Panc1 (cell line): ENCODE measurements at regions not wholly inside any gene's neighbourhood (a gene's known extent, or its start where the extent isn't known, plus 50 kb on each side); places are given as distances from the start of the nearest gene placed in this dataset.

Experiments used
- POLR2AphosphoS5 ChIP-seq: IDR thresholded peaks from 2 replicates; pipeline ENCODE4 v1.6.1; 2012; ENCODE audit warnings: mild to moderate bottlenecking, low read depth, low read length, moderate library complexity
- TCF7L2 ChIP-seq: IDR thresholded peaks from 2 replicates; pipeline ENCODE4 v1.6.1; 2011; ENCODE audit warnings: mild to moderate bottlenecking, low read depth, low read length, inconsistent platforms
- TF ChIP-seq, protein P1 (sequence below): fragments of 450-650 bp; IDR thresholded peaks from 2 replicates; pipeline ENCODE4 v1.5.1; 2017; ENCODE audit warnings: mild to moderate bottlenecking
- TF ChIP-seq, protein P2 (sequence below), 2 experiments: IDR thresholded peaks; 2 replicates each; pipeline ENCODE4 v1.6.1; 2011 to 2012; ENCODE audit warnings: low read depth in 2 of 2, control low read depth in 1 of 2, low read length in 1 of 2, mild to moderate bottlenecking in 1 of 2, moderate library complexity in 1 of 2; ENCODE audit not compliant: insufficient read depth in 1 of 2

DNA sequence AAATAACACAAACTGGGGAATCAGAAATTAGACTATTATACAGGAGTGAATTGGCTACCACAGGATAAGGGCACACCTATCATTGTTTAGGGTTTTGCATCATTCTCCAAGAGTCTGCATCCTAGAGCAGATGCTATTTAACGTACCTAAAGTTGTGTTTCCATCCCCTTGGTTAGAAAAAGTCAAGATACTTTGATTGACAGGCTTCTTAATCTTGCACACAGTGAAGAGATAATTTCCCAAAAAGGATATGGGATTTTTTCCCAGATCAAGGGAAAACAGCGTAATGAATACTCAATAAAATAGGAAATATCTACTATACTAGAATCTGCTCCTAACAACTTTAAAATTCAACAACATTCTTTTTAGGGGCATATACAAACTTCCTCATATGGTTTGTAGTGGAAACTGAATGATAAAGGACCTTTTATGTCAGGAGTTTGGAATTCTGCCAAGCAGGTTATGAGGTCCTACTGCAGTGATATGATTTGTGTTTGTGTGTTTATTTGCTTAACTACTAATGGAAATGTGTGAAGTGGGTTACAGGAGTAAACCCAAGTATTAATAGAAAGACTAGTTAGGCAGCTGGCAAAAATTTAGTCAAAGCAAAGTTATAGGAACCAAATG, 124.1 kb upstream of the MME start:
- TF ChIP-seq, protein P1, sequence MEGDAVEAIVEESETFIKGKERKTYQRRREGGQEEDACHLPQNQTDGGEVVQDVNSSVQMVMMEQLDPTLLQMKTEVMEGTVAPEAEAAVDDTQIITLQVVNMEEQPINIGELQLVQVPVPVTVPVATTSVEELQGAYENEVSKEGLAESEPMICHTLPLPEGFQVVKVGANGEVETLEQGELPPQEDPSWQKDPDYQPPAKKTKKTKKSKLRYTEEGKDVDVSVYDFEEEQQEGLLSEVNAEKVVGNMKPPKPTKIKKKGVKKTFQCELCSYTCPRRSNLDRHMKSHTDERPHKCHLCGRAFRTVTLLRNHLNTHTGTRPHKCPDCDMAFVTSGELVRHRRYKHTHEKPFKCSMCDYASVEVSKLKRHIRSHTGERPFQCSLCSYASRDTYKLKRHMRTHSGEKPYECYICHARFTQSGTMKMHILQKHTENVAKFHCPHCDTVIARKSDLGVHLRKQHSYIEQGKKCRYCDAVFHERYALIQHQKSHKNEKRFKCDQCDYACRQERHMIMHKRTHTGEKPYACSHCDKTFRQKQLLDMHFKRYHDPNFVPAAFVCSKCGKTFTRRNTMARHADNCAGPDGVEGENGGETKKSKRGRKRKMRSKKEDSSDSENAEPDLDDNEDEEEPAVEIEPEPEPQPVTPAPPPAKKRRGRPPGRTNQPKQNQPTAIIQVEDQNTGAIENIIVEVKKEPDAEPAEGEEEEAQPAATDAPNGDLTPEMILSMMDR = no peak
- no peak for TF ChIP-seq TCF7L2
- TF ChIP-seq, protein P2, sequence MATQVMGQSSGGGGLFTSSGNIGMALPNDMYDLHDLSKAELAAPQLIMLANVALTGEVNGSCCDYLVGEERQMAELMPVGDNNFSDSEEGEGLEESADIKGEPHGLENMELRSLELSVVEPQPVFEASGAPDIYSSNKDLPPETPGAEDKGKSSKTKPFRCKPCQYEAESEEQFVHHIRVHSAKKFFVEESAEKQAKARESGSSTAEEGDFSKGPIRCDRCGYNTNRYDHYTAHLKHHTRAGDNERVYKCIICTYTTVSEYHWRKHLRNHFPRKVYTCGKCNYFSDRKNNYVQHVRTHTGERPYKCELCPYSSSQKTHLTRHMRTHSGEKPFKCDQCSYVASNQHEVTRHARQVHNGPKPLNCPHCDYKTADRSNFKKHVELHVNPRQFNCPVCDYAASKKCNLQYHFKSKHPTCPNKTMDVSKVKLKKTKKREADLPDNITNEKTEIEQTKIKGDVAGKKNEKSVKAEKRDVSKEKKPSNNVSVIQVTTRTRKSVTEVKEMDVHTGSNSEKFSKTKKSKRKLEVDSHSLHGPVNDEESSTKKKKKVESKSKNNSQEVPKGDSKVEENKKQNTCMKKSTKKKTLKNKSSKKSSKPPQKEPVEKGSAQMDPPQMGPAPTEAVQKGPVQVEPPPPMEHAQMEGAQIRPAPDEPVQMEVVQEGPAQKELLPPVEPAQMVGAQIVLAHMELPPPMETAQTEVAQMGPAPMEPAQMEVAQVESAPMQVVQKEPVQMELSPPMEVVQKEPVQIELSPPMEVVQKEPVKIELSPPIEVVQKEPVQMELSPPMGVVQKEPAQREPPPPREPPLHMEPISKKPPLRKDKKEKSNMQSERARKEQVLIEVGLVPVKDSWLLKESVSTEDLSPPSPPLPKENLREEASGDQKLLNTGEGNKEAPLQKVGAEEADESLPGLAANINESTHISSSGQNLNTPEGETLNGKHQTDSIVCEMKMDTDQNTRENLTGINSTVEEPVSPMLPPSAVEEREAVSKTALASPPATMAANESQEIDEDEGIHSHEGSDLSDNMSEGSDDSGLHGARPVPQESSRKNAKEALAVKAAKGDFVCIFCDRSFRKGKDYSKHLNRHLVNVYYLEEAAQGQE (IDR thresholded peaks at IDR 0.05; ENCODE audit: insufficient read depth in 1 of 2, low read depth in 2 of 2, low read length in 1 of 2) = no peak
- TF ChIP-seq POLR2AphosphoS5 = no peak
